ENCODE measurements at regions not wholly inside any gene's neighbourhood (a gene's known extent, or its start where the extent isn't known, plus 50 kb on each side); places are given as distances from the start of the nearest gene placed in this dataset.

DNA sequence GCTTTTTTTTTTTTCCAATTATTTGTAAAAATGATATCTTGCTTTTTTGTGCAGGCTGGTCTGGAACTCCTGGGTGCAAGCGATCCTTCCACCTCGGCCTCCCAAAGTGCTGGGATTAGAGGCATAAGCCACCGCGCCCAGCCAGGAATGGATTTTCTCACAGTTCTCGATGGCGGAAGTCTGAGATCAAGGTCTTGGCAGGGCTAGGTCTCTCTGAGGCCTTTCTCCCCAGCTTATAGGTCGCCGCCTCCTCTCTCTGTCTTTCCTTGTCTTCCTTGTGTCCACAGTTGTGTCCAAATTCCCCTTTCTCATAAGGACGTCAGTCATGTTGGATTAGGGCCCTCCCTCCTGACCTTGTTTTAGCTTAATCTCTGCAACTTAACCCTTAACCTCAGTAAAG, 200.5 kb downstream of the UQCRFS1 start (continued):
- TF ChIP-seq, protein P1, sequence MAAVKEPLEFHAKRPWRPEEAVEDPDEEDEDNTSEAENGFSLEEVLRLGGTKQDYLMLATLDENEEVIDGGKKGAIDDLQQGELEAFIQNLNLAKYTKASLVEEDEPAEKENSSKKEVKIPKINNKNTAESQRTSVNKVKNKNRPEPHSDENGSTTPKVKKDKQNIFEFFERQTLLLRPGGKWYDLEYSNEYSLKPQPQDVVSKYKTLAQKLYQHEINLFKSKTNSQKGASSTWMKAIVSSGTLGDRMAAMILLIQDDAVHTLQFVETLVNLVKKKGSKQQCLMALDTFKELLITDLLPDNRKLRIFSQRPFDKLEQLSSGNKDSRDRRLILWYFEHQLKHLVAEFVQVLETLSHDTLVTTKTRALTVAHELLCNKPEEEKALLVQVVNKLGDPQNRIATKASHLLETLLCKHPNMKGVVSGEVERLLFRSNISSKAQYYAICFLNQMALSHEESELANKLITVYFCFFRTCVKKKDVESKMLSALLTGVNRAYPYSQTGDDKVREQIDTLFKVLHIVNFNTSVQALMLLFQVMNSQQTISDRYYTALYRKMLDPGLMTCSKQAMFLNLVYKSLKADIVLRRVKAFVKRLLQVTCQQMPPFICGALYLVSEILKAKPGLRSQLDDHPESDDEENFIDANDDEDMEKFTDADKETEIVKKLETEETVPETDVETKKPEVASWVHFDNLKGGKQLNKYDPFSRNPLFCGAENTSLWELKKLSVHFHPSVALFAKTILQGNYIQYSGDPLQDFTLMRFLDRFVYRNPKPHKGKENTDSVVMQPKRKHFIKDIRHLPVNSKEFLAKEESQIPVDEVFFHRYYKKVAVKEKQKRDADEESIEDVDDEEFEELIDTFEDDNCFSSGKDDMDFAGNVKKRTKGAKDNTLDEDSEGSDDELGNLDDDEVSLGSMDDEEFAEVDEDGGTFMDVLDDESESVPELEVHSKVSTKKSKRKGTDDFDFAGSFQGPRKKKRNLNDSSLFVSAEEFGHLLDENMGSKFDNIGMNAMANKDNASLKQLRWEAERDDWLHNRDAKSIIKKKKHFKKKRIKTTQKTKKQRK (IDR thresholded peaks at IDR 0.05; ENCODE audit: low read depth, low read length): no peak
- TF ChIP-seq CEBPB (IDR thresholded peaks at IDR 0.05; ENCODE audit: borderline replicate concordance in 1 of 2, low read depth in 2 of 2, low read length in 2 of 2): no peak
- TF ChIP-seq ASH2L (IDR thresholded peaks at IDR 0.05; ENCODE audit: borderline replicate concordance, low read depth): no peak
- no peak for TF ChIP-seq EGR1 (IDR thresholded peaks at IDR 0.05; ENCODE audit: borderline replicate concordance in 1 of 2, low read depth in 2 of 2, low read length in 2 of 2)

GRCh38 chr19:29010276-29010675, 202.7 kb downstream of the UQCRFS1 start:
- no peaks in the 10 kb centered on the region for H3K79me2 ChIP-seq (ENCODE audit: control insufficient read depth, insufficient read depth, low read length)
- H3K4me2 ChIP-seq (ENCODE audit: control insufficient read depth, insufficient read depth): no peak overlapping the region
- RAD21 ChIA-PET (ENCODE audit: unreplicated experiment): no interaction called here
- H3K27ac ChIP-seq (ENCODE audit: control insufficient read depth, insufficient read depth): no peak overlapping the region
- 30% methylated on average over 8 of the region's 8 CpGs for WGBS (ENCODE audit: insufficient coverage, insufficient replicate concordance, low lambda C conversion rate, missing lambda C conversion rate)
- BruUV-seq (replicated peaks): no TSS peak
- ATAC-seq: no peak
- FAIRE-seq: no peak
- H4K20me1 ChIP-seq (ENCODE audit: control insufficient read depth, insufficient read depth): no peaks in the 10 kb centered on the region
- in situ Hi-C loops (cut with MboI): no loop called here
- no peaks in the 10 kb centered on the region for H3K27me3 ChIP-seq (replicated peaks in 1 of 2; ENCODE audit: control insufficient read depth in 2 of 2, insufficient read depth in 2 of 2, low read length in 1 of 2)
- no peaks in the 10 kb centered on the region for H3K4me1 ChIP-seq (ENCODE audit: control insufficient read depth, insufficient read depth, low read length)
- no peak overlapping the region for H3K4me3 ChIP-seq
- no peak overlapping the region for H2AFZ ChIP-seq (ENCODE audit: control insufficient read depth, low read depth, low read length)
- SMC1A ChIA-PET (ENCODE audit: uncharacterized antibody, unreplicated experiment): no interaction called here
- DNase-seq (ENCODE audit: low read depth, low spot score): no peak
- H3K36me3 ChIP-seq (ENCODE audit: control insufficient read depth in 2 of 2, insufficient read depth in 2 of 2, low read length in 1 of 2): no peaks in the 10 kb centered on the region
- POLR2A ChIA-PET: no interaction called here
- intact Hi-C loops (cut with micrococcal nuclease; ENCODE audit: unreplicated experiment): no loop called here
- no peaks in the 10 kb centered on the region; the same call in 2 of the 3 replicates for H3K9me3 ChIP-seq (replicated peaks; ENCODE audit: control insufficient read depth, insufficient read depth, low read length)
- H3K9ac ChIP-seq (ENCODE audit: control insufficient read depth, insufficient read depth, low read length): no peak overlapping the region
- CTCF ChIA-PET: no interaction called here
- TF ChIP-seq, protein P2, sequence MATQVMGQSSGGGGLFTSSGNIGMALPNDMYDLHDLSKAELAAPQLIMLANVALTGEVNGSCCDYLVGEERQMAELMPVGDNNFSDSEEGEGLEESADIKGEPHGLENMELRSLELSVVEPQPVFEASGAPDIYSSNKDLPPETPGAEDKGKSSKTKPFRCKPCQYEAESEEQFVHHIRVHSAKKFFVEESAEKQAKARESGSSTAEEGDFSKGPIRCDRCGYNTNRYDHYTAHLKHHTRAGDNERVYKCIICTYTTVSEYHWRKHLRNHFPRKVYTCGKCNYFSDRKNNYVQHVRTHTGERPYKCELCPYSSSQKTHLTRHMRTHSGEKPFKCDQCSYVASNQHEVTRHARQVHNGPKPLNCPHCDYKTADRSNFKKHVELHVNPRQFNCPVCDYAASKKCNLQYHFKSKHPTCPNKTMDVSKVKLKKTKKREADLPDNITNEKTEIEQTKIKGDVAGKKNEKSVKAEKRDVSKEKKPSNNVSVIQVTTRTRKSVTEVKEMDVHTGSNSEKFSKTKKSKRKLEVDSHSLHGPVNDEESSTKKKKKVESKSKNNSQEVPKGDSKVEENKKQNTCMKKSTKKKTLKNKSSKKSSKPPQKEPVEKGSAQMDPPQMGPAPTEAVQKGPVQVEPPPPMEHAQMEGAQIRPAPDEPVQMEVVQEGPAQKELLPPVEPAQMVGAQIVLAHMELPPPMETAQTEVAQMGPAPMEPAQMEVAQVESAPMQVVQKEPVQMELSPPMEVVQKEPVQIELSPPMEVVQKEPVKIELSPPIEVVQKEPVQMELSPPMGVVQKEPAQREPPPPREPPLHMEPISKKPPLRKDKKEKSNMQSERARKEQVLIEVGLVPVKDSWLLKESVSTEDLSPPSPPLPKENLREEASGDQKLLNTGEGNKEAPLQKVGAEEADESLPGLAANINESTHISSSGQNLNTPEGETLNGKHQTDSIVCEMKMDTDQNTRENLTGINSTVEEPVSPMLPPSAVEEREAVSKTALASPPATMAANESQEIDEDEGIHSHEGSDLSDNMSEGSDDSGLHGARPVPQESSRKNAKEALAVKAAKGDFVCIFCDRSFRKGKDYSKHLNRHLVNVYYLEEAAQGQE (IDR thresholded peaks at IDR 0.05; ENCODE audit: low read depth, low read length): no peak
- TF ChIP-seq, protein P3, sequence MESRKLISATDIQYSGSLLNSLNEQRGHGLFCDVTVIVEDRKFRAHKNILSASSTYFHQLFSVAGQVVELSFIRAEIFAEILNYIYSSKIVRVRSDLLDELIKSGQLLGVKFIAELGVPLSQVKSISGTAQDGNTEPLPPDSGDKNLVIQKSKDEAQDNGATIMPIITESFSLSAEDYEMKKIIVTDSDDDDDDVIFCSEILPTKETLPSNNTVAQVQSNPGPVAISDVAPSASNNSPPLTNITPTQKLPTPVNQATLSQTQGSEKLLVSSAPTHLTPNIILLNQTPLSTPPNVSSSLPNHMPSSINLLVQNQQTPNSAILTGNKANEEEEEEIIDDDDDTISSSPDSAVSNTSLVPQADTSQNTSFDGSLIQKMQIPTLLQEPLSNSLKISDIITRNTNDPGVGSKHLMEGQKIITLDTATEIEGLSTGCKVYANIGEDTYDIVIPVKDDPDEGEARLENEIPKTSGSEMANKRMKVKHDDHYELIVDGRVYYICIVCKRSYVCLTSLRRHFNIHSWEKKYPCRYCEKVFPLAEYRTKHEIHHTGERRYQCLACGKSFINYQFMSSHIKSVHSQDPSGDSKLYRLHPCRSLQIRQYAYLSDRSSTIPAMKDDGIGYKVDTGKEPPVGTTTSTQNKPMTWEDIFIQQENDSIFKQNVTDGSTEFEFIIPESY (IDR thresholded peaks at IDR 0.05): no peak
- no peak for TF ChIP-seq FOXK2 (IDR thresholded peaks at IDR 0.05)
- TF ChIP-seq GATAD2B (conservative IDR thresholded peaks at IDR 0.05; ENCODE audit: low read depth): no peak
- TF ChIP-seq CHD1 (IDR thresholded peaks at IDR 0.05; ENCODE audit: low read depth, low read length): no peak
- no peak for TF ChIP-seq NRF1 (conservative IDR thresholded peaks at IDR 0.05; ENCODE audit: low read depth, low read length)
